Vagina (tissue), 2 donors: ENCODE measurements at regions not wholly inside any gene's neighbourhood (a gene's known extent, or its start where the extent isn't known, plus 50 kb on each side); places are given as distances from the start of the nearest gene placed in this dataset.

Source experiments
- CTCF ChIP-seq, 3 experiments: fragments of 450-650 bp in 2 of 3; fragments of 200-600 bp in 1 of 3; sonication (generic) in 1 of 3; IDR thresholded peaks; one replicate each; pipeline ENCODE4 v1.5.1; 2017 to 2019; ENCODE audit warnings: antibody characterized with exemption in 3 of 3, mild to moderate bottlenecking in 2 of 3, moderate library complexity in 2 of 3
- POLR2A ChIP-seq, 2 donors: fragments of 450-650 bp; IDR thresholded peaks; one replicate each; pipeline ENCODE4 v1.6.1; 2017; ENCODE audit warnings: antibody characterized with exemption in 2 of 2, mild to moderate bottlenecking in 2 of 2, moderate library complexity in 2 of 2
- POLR2AphosphoS5 ChIP-seq, 2 donors: sonication (generic); formaldehyde crosslinking; IDR thresholded peaks; one replicate each; pipeline ENCODE4 v1.9.0; 2017; ENCODE audit warnings: antibody characterized with exemption in 2 of 2, mild to moderate bottlenecking in 2 of 2, low read depth in 1 of 2; ENCODE audit not compliant: insufficient read depth in 1 of 2

- no peak for TF ChIP-seq CTCF (IDR thresholded peaks at IDR 0.05)
- TF ChIP-seq POLR2A (IDR thresholded peaks at IDR 0.05): no peak
- TF ChIP-seq POLR2AphosphoS5 (IDR thresholded peaks at IDR 0.05; ENCODE audit: insufficient read depth in 1 of 2, low read depth in 1 of 2): no peak
Measured at GRCh38 chr3:5822843-5823242, 635.3 kb downstream of the EDEM1 start.
